ENCODE measurements at regions not wholly inside any gene's neighbourhood (a gene's known extent, or its start where the extent isn't known, plus 50 kb on each side); places are given as distances from the start of the nearest gene placed in this dataset.

DNA sequence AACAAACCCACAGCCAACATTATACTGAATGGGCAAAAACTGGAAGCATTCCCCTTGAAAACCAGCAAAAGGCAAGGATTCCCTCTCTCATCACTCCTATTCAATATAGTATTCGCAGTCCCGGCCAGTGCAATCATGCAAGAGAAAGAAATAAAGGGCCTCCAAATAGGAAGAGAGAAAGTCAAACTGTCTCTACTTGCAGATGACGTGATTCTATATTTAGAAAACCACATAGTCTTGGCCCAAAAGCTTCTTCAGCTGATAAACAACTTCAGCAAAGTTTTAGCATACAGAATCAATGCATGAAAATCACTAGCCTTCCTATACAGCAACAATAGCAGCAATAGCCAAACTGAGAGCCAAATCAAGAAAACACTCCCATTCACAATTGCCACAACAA is 333.7 kb upstream of the EDIL3 start:
- H2AK5ac ChIP-seq (ENCODE audit: low read depth, low read length): no peak overlapping the region
- H3K9me3 ChIP-seq (ENCODE audit: insufficient read depth in 2 of 2, low read depth in 1 of 2, low read length in 1 of 2): no peaks in the 10 kb centered on the region
- H3K14ac ChIP-seq (ENCODE audit: insufficient read length): no peak overlapping the region
- no peak overlapping the region for H3K4me3 ChIP-seq (ENCODE audit: extremely low read depth in 1 of 4, insufficient read depth in 2 of 4, low read depth in 3 of 4, low read length in 4 of 4)
- H3K27me3 ChIP-seq (replicated peaks in 1 of 4; ENCODE audit: control insufficient read depth in 3 of 4, extremely low read depth in 1 of 4, insufficient read depth in 3 of 4, low read length in 3 of 4): no peaks in the 10 kb centered on the region
- CTCF ChIA-PET (ENCODE audit: partially characterized antibody): no interaction called here
- H2BK20ac ChIP-seq (ENCODE audit: low read length): no peak overlapping the region
- no peak overlapping the region for H3K18ac ChIP-seq (ENCODE audit: extremely low read depth, low read length)
- no peak overlapping the region for H3K27ac ChIP-seq (ENCODE audit: low read depth, low read length)
- H3K56ac ChIP-seq (replicated peaks; ENCODE audit: insufficient read length, low read depth, low read length): no peak overlapping the region
- H4K20me1 ChIP-seq (replicated peaks in 1 of 2; ENCODE audit: control insufficient read depth in 1 of 2, insufficient read depth in 2 of 2, low read length in 2 of 2): no peaks in the 10 kb centered on the region
- FAIRE-seq (no peak), DNase-seq (ENCODE audit: low read depth in 1 of 2, low spot score in 2 of 2) (no peak)
- no peak overlapping the region for H2BK12ac ChIP-seq (ENCODE audit: low read depth, low read length)
- H4K5ac ChIP-seq (ENCODE audit: insufficient read length, low read depth, low read length): no peak overlapping the region
- no peak overlapping the region for H2BK15ac ChIP-seq (ENCODE audit: low read length)
- no peak overlapping the region for H3K9ac ChIP-seq (replicated peaks in 1 of 4; ENCODE audit: extremely low read depth in 1 of 4, low read depth in 3 of 4, low read length in 3 of 4)
- H2BK120ac ChIP-seq (replicated peaks; ENCODE audit: low read depth, low read length): no peak overlapping the region
- no peaks in the 10 kb centered on the region for H3K23me2 ChIP-seq (ENCODE audit: low read depth, low read length)
- H3K23ac ChIP-seq (ENCODE audit: insufficient read length): no peak overlapping the region
- no peak overlapping the region for H4K8ac ChIP-seq (ENCODE audit: extremely low read depth, insufficient read depth, low read length)
- no peaks in the 10 kb centered on the region for H3K36me3 ChIP-seq (ENCODE audit: control insufficient read depth in 2 of 4, insufficient read depth in 4 of 4, low read length in 3 of 4)
- H3K79me2 ChIP-seq (ENCODE audit: control insufficient read depth in 1 of 2, insufficient read depth in 2 of 2, low read length in 2 of 2): no peaks in the 10 kb centered on the region
- no peak overlapping the region for H3K4ac ChIP-seq (replicated peaks; ENCODE audit: insufficient read length, low read depth, low read length)
- WGBS, 2 experiments (ENCODE audit: extremely low coverage in 1 of 2, insufficient coverage in 1 of 2, insufficient read length in 1 of 2, insufficient replicate concordance in 2 of 2, low coverage in 1 of 2, low lambda C conversion rate in 2 of 2, missing lambda C conversion rate in 1 of 2): 96% methylated on average over 3 of the region's 3 CpGs; no CpG with 5 or more reads in 1 of the 2 experiments
- no peak overlapping the region for H3K4me2 ChIP-seq (ENCODE audit: insufficient read depth in 1 of 2, low read depth in 2 of 2, low read length in 2 of 2)
- TF ChIP-seq CEBPB (IDR thresholded peaks at IDR 0.05; ENCODE audit: low read depth, low read length): no peak
- no peak for TF ChIP-seq RBBP5 (IDR thresholded peaks at IDR 0.05; ENCODE audit: borderline replicate concordance, low read depth, low read length)
- TF ChIP-seq, protein P1, sequence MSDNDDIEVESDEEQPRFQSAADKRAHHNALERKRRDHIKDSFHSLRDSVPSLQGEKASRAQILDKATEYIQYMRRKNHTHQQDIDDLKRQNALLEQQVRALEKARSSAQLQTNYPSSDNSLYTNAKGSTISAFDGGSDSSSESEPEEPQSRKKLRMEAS (IDR thresholded peaks at IDR 0.05): no peak
- TF ChIP-seq CBX8 (IDR thresholded peaks at IDR 0.05; ENCODE audit: borderline replicate concordance, low read depth, low read length): no peak
- TF ChIP-seq, protein P2, sequence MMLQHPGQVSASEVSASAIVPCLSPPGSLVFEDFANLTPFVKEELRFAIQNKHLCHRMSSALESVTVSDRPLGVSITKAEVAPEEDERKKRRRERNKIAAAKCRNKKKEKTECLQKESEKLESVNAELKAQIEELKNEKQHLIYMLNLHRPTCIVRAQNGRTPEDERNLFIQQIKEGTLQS (IDR thresholded peaks at IDR 0.05; ENCODE audit: insufficient read depth, low read depth, low read length): no peak
- no peak for TF ChIP-seq YY1 (IDR thresholded peaks at IDR 0.05; ENCODE audit: low read depth, low read length)
- no peak for TF ChIP-seq RXRA (IDR thresholded peaks at IDR 0.05; ENCODE audit: insufficient read depth, low read depth, low read length)
- no peak overlapping the region for H2AFZ ChIP-seq (ENCODE audit: low read length)
- H4K91ac ChIP-seq (replicated peaks; ENCODE audit: insufficient read length, low read length): no peak overlapping the region
- no peaks in the 10 kb centered on the region for H3K79me1 ChIP-seq (ENCODE audit: low read depth, low read length)
- H3K4me1 ChIP-seq (replicated peaks in 1 of 4; ENCODE audit: control insufficient read depth in 3 of 4, insufficient read depth in 4 of 4, low read length in 3 of 4): no peaks in the 10 kb centered on the region
- H2BK5ac ChIP-seq (ENCODE audit: low read depth, low read length): no peak overlapping the region
- POLR2A ChIA-PET (ENCODE audit: partially characterized antibody): no interaction called here

Data from H1 (cell line).